ENCODE measurements at regions not wholly inside any gene's neighbourhood (a gene's known extent, or its start where the extent isn't known, plus 50 kb on each side); places are given as distances from the start of the nearest gene placed in this dataset.

- Histone ChIP-seq H3K27ac (ENCODE audit: low read depth in 1 of 2, low read length in 2 of 2) (no peak overlapping the region), H3K4me3 (ENCODE audit: low read depth in 1 of 3, low read length in 3 of 3) (no peak overlapping the region), H3K9me3 (ENCODE audit: control insufficient read depth in 4 of 4, low read length in 3 of 4) (no peaks in the 10 kb centered on the region), H3K36me3 (ENCODE audit: control insufficient read depth in 4 of 4, insufficient read depth in 3 of 4, low read depth in 1 of 4, low read length in 3 of 4) (no peaks in the 10 kb centered on the region), H3K4me1 (ENCODE audit: control insufficient read depth in 4 of 4, insufficient read depth in 4 of 4, low read length in 3 of 4) (no peaks in the 10 kb centered on the region), H3K27me3 (ENCODE audit: control insufficient read depth in 4 of 4, insufficient read depth in 4 of 4, low read length in 3 of 4) (no peaks in the 10 kb centered on the region), H3K9ac (ENCODE audit: low read depth in 1 of 2, low read length in 2 of 2) (no peak overlapping the region)
- no peak for DNase-seq (ENCODE audit: low spot score)
- 62% methylated on average over 1 of the region's 1 CpG for WGBS
- TF ChIP-seq MAX (IDR thresholded peaks at IDR 0.05) (no peak), HNF4G (IDR thresholded peaks at IDR 0.05) (no peak), TAF1 (conservative IDR thresholded peaks at IDR 0.05) (no peak), SP1 (IDR thresholded peaks at IDR 0.05) (no peak), CTCF (IDR thresholded peaks at IDR 0.05; ENCODE audit: low read depth, low read length, missing input control) (no peak), REST (IDR thresholded peaks at IDR 0.05) (no peak), JUND (IDR thresholded peaks at IDR 0.05) (no peak), FOXA1 (IDR thresholded peaks at IDR 0.05) (no peak), EGR1 (IDR thresholded peaks at IDR 0.05; ENCODE audit: low read depth in 2 of 2) (no peak), HNF4A (conservative IDR thresholded peaks at IDR 0.05) (no peak), ATF3 (IDR thresholded peaks at IDR 0.05) (no peak), ZBTB33 (IDR thresholded peaks at IDR 0.05) (no peak), GABPA (IDR thresholded peaks at IDR 0.05 in 1 of 2, conservative IDR thresholded peaks at IDR 0.05 in 1 of 2) (no peak), RAD21 (IDR thresholded peaks at IDR 0.05) (no peak), YY1 (IDR thresholded peaks at IDR 0.05) (no peak), FOXA2 (IDR thresholded peaks at IDR 0.05) (no peak)
Observed at GRCh38 chr2:78353168-78353567, 672.3 kb upstream of the REG3G start.

GRCh38 chr2:78355967-78356366 is 669.5 kb upstream of the REG3G start:
- H3K9ac ChIP-seq (ENCODE audit: low read depth in 1 of 2, low read length in 2 of 2): no peak overlapping the region
- WGBS: 58% methylated on average over 2 of the region's 2 CpGs
- no peak for DNase-seq (ENCODE audit: low spot score)
- H3K27ac ChIP-seq (ENCODE audit: low read depth in 1 of 2, low read length in 2 of 2): no peak overlapping the region
- H3K27me3 ChIP-seq (ENCODE audit: control insufficient read depth in 4 of 4, insufficient read depth in 4 of 4, low read length in 3 of 4): no peaks in the 10 kb centered on the region
- H3K9me3 ChIP-seq (ENCODE audit: control insufficient read depth in 4 of 4, low read length in 3 of 4): no peaks in the 10 kb centered on the region
- H3K4me3 ChIP-seq (ENCODE audit: low read depth in 1 of 3, low read length in 3 of 3): no peak overlapping the region
- no peaks in the 10 kb centered on the region for H3K4me1 ChIP-seq (ENCODE audit: control insufficient read depth in 4 of 4, insufficient read depth in 4 of 4, low read length in 3 of 4)
- TF ChIP-seq CTCF (IDR thresholded peaks at IDR 0.05; ENCODE audit: low read depth, low read length, missing input control) (no peak), JUND (IDR thresholded peaks at IDR 0.05) (no peak), FOXA1 (IDR thresholded peaks at IDR 0.05) (no peak), HNF4G (IDR thresholded peaks at IDR 0.05) (no peak), HNF4A (conservative IDR thresholded peaks at IDR 0.05) (no peak), MAX (IDR thresholded peaks at IDR 0.05) (no peak), ZBTB33 (IDR thresholded peaks at IDR 0.05) (no peak)
- H3K36me3 ChIP-seq (ENCODE audit: control insufficient read depth in 4 of 4, insufficient read depth in 3 of 4, low read depth in 1 of 4, low read length in 3 of 4): no peaks in the 10 kb centered on the region
